ENCODE measurements at regions not wholly inside any gene's neighbourhood (a gene's known extent, or its start where the extent isn't known, plus 50 kb on each side); places are given as distances from the start of the nearest gene placed in this dataset.
"Not testable (repeated sequence)": the region's sequence is repeated elsewhere in the genome, so short reads cannot be mapped to it uniquely, and the experiment has no call there.

GRCh38 chr6:6068157-6068556, 61.4 kb upstream of the NRN1 start:
- not testable (repeated sequence) for TF ChIP-seq CTCF, EP300, POLR2A (IDR thresholded peaks at IDR 0.05)

All from tibial nerve (tissue), 4 donors.